Upper lobe of right lung (tissue), 1 donor: ENCODE measurements at regions not wholly inside any gene's neighbourhood (a gene's known extent, or its start where the extent isn't known, plus 50 kb on each side); places are given as distances from the start of the nearest gene placed in this dataset.

Source experiments
- ATAC-seq: fragments of 200-7000 bp; cut with Tn5 transposase; one replicate; pipeline ENCODE4 v1.9.1; 2020; ENCODE audit warnings: mild to moderate bottlenecking, moderate library complexity
- DNase-seq: peaks from one replicate; pipeline ENCODE4 v3.0.0-alpha.2; 2020
- H3K27ac ChIP-seq: fragments of 200-600 bp; one replicate; pipeline ENCODE4 v1.8.0; 2022
- H3K27me3 ChIP-seq: fragments of 200-600 bp; one replicate; pipeline ENCODE4 v1.8.0; 2022; ENCODE audit warnings: mild to moderate bottlenecking
- H3K36me3 ChIP-seq: fragments of 200-600 bp; one replicate; pipeline ENCODE4 v1.8.0; 2022
- H3K4me1 ChIP-seq: fragments of 200-600 bp; one replicate; pipeline ENCODE4 v1.8.0; 2022
- H3K4me3 ChIP-seq: fragments of 200-600 bp; one replicate; pipeline ENCODE4 v1.8.0; 2022; ENCODE audit warnings: mild to moderate bottlenecking
- H3K9me3 ChIP-seq: fragments of 200-600 bp; one replicate; pipeline ENCODE4 v1.8.0; 2022
- intact Hi-C: fragments of 100-400 bp; cut with DNase I; formaldehyde crosslinking; loops from one replicate; pipeline ENCODE4 v1.11.0; 2022
- TF ChIP-seq, protein P1 (sequence below): fragments of 200-600 bp; IDR thresholded peaks from one replicate; pipeline ENCODE4 v1.8.0; 2022; ENCODE audit warnings: antibody characterized with exemption
- donor health status: DM: no; HTN: yes; CAD: no; lungs with severe emphysema.

- ATAC-seq = no peak
- DNase-seq = no peak
- H3K27me3 ChIP-seq = no peaks in the 10 kb centered on the region
- TF ChIP-seq, protein P1, sequence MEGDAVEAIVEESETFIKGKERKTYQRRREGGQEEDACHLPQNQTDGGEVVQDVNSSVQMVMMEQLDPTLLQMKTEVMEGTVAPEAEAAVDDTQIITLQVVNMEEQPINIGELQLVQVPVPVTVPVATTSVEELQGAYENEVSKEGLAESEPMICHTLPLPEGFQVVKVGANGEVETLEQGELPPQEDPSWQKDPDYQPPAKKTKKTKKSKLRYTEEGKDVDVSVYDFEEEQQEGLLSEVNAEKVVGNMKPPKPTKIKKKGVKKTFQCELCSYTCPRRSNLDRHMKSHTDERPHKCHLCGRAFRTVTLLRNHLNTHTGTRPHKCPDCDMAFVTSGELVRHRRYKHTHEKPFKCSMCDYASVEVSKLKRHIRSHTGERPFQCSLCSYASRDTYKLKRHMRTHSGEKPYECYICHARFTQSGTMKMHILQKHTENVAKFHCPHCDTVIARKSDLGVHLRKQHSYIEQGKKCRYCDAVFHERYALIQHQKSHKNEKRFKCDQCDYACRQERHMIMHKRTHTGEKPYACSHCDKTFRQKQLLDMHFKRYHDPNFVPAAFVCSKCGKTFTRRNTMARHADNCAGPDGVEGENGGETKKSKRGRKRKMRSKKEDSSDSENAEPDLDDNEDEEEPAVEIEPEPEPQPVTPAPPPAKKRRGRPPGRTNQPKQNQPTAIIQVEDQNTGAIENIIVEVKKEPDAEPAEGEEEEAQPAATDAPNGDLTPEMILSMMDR = no peak
- H3K4me1 ChIP-seq = peaks cover 6% of the 10 kb centered on the region
- H3K36me3 ChIP-seq = no peaks in the 10 kb centered on the region
- no peaks in the 10 kb centered on the region for H3K9me3 ChIP-seq
- intact Hi-C loops = loop anchor here (5.0 to 10.0 kb wide), 2 partner anchors 1016 to 1188 kb away; no protein-coding TSS in a partner anchor
- H3K27ac ChIP-seq = no peak overlapping the region
- H3K4me3 ChIP-seq = no peak overlapping the region
Measured at GRCh38 chr9:19926774-19927173, 137.9 kb upstream of the SLC24A2 start.

- Histone ChIP-seq H3K4me1 (peaks cover 6% of the 10 kb centered on the region), H3K9me3 (no peaks in the 10 kb centered on the region), H3K4me3 (peak overlapping the region; percentile 35), H3K36me3 (no peaks in the 10 kb centered on the region), H3K27ac (no peak overlapping the region), H3K27me3 (no peaks in the 10 kb centered on the region)
- DNase-seq = peak; percentile 70
- ATAC-seq = peak; percentile 98
- TF ChIP-seq, protein P1 = peak; percentile 96
- intact Hi-C loops = loop anchor here (5.0 to 10.0 kb wide), 2 partner anchors 1016 to 1189 kb away; no protein-coding TSS in a partner anchor
Measured at GRCh38 chr9:19925674-19926503, 137.1 kb upstream of the SLC24A2 start.

DNA sequence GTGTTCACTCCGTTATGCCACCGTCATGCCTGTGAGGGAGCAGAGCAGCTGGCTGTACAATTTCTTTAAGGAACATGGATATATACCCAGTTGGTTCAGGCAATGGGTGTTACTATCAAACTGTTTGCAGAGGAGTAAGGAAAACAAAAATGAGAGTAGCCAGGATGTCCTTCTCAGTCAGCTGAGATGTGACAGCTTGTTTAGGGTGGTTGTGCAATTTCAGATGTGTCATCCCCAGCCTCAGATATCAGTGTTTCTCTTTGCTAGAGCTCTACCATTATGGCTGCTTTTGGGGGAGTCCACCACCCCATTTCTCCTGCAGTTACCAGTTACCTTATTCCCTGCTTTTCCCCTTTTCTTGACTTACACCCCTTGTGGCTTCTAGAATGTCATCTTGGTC is 135.2 kb upstream of the SLC24A2 start:
- DNase-seq (no peak), ATAC-seq (no peak)
- Histone ChIP-seq H3K27ac (no peak overlapping the region), H3K4me1 (peaks cover 6% of the 10 kb centered on the region), H3K4me3 (no peak overlapping the region), H3K9me3 (no peaks in the 10 kb centered on the region), H3K36me3 (no peaks in the 10 kb centered on the region), H3K27me3 (no peaks in the 10 kb centered on the region)
- TF ChIP-seq, protein P1 = no peak
- intact Hi-C loops = loop anchor here (10.0 kb wide), 1 partner anchor 1191 kb away; no protein-coding TSS in a partner anchor

- Histone ChIP-seq H3K36me3 (no peaks in the 10 kb centered on the region), H3K4me1 (peaks cover 6% of the 10 kb centered on the region), H3K27me3 (no peaks in the 10 kb centered on the region), H3K9me3 (no peaks in the 10 kb centered on the region), H3K27ac (no peak overlapping the region), H3K4me3 (no peak overlapping the region)
- no peak for ATAC-seq
- intact Hi-C loops = loop anchor here (10.0 kb wide), 1 partner anchor 1192 kb away; no protein-coding TSS in a partner anchor
- no peak for DNase-seq
- TF ChIP-seq, protein P1 = peak; percentile 29
Measured at GRCh38 chr9:19922476-19923118, 133.8 kb upstream of the SLC24A2 start.

- no peak overlapping the region for H3K27ac ChIP-seq
- H3K4me3 ChIP-seq = no peak overlapping the region
- TF ChIP-seq, protein P1 = no peak
- H3K27me3 ChIP-seq = peaks cover 5% of the 10 kb centered on the region
- ATAC-seq (no peak), DNase-seq (no peak)
- intact Hi-C loops = loop anchor here (10.0 kb wide), 1 partner anchor 1194 kb away; no protein-coding TSS in a partner anchor
- H3K4me1 ChIP-seq = no peaks in the 10 kb centered on the region
- H3K36me3 ChIP-seq = no peaks in the 10 kb centered on the region
- no peaks in the 10 kb centered on the region for H3K9me3 ChIP-seq
Measured at GRCh38 chr9:19920401-19920800, 131.6 kb upstream of the SLC24A2 start.
